Breast epithelium (tissue), 4 donors: ENCODE measurements at regions not wholly inside any gene's neighbourhood (a gene's known extent, or its start where the extent isn't known, plus 50 kb on each side); places are given as distances from the start of the nearest gene placed in this dataset.
A peak's percentile ranks its signal among the peaks of the same experiment; 100 is the strongest.

ENCODE experiments used
- DNase-seq, 2 donors: peaks; one replicate each; pipeline ENCODE4 v3.0.0-alpha.2; 2019; ENCODE audit warnings: low spot score in 2 of 2
- H3K27ac ChIP-seq, 2 donors: fragments of 200-600 bp; sonication (generic) in 1 of 2; one replicate each; pipeline ENCODE4 v1.5.1; 2016 to 2019; ENCODE audit warnings: mild to moderate bottlenecking in 1 of 2
- H3K27me3 ChIP-seq, 2 donors: fragments of 200-600 bp; sonication (generic) in 1 of 2; one replicate each; pipeline versions ENCODE4 v1.5.1 to v1.6.0; 2017 to 2019; ENCODE audit warnings: control low read depth in 1 of 2, mild to moderate bottlenecking in 1 of 2
- H3K36me3 ChIP-seq: fragments of 200-600 bp; one replicate; pipeline ENCODE4 v1.5.1; 2019
- H3K4me1 ChIP-seq, 2 donors: fragments of 200-600 bp; sonication (generic); one replicate each; pipeline ENCODE4 v1.5.1; 2016 to 2019; ENCODE audit warnings: control low read depth in 1 of 2
- H3K4me3 ChIP-seq, 3 donors: fragments of 200-600 bp; sonication (generic); 1 replicate in 2 of 3; 2 replicates in 1 of 3; pipeline ENCODE4 v1.5.1; 2016 to 2019; ENCODE audit warnings: mild to moderate bottlenecking in 3 of 3, moderate library complexity in 2 of 3
- H3K9me3 ChIP-seq, 2 donors: fragments of 200-600 bp; sonication (generic) in 1 of 2; one replicate each; pipeline ENCODE4 v1.5.1; 2016 to 2019; ENCODE audit warnings: control low read depth in 1 of 2
- POLR2A ChIP-seq: fragments of 450-650 bp; IDR thresholded peaks from one replicate; pipeline ENCODE4 v1.6.1; 2016; ENCODE audit warnings: antibody characterized with exemption, mild to moderate bottlenecking, moderate library complexity
- POLR2AphosphoS5 ChIP-seq, 3 donors: sonication (generic); formaldehyde crosslinking; IDR thresholded peaks; one replicate each; pipeline ENCODE4 v1.6.1; 2017; ENCODE audit warnings: antibody characterized with exemption in 3 of 3
- intact Hi-C: fragments of 100-400 bp; cut with DNase I; formaldehyde crosslinking; loops from one replicate; pipeline ENCODE4 v1.15.1; 2023; ENCODE audit warnings: low total_unique reads
- TF ChIP-seq, protein P1 (sequence below), 3 donors: fragments of 450-650 bp; IDR thresholded peaks; one replicate each; pipeline ENCODE4 v1.5.1; 2016 to 2017; ENCODE audit warnings: antibody characterized with exemption in 3 of 3, mild to moderate bottlenecking in 3 of 3, moderate library complexity in 3 of 3

DNA sequence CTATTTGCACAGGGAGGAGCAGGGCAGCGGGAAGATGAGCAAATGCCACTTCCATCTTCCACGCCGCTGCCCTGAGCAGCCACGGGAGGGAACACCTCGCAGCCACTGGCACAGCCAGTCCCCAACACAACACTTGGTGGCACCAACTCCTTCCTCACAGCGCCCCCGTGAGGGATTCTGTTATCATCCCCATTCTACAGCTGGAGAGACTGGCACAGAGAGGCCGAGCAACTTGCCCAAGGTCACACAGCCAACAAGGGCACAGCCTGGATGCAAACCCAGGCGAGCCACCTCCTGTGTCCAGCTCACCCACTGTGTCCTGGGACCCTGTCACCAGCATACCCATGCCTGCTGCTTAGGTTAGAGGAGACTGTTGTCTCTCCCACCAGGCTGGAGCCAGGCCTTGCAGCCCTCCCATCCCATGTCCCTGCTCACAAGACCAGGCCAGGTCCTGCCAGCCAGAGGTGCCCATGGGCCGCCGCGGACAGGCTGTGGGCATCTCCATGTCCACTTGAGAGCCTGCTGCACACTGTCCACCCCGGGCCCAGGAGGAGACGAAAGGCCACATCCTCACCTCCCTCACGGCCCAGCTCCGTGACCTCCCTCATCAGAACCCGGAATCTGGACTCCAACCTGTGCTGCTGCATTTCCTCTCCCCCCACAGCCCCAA lies 57.0 kb downstream of the NCOR2 start:
- no peaks in the 10 kb centered on the region for H3K36me3 ChIP-seq
- no peaks in the 10 kb centered on the region for H3K9me3 ChIP-seq
- no peaks in the 10 kb centered on the region for H3K27me3 ChIP-seq
- no peak overlapping the region for H3K4me3 ChIP-seq
- no peak for TF ChIP-seq POLR2A
- TF ChIP-seq, protein P1, sequence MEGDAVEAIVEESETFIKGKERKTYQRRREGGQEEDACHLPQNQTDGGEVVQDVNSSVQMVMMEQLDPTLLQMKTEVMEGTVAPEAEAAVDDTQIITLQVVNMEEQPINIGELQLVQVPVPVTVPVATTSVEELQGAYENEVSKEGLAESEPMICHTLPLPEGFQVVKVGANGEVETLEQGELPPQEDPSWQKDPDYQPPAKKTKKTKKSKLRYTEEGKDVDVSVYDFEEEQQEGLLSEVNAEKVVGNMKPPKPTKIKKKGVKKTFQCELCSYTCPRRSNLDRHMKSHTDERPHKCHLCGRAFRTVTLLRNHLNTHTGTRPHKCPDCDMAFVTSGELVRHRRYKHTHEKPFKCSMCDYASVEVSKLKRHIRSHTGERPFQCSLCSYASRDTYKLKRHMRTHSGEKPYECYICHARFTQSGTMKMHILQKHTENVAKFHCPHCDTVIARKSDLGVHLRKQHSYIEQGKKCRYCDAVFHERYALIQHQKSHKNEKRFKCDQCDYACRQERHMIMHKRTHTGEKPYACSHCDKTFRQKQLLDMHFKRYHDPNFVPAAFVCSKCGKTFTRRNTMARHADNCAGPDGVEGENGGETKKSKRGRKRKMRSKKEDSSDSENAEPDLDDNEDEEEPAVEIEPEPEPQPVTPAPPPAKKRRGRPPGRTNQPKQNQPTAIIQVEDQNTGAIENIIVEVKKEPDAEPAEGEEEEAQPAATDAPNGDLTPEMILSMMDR (IDR thresholded peaks at IDR 0.05), result peak in 2 of 3 donors; percentile 13 to 55
- no peak for TF ChIP-seq POLR2AphosphoS5 (IDR thresholded peaks at IDR 0.05)
- H3K27ac ChIP-seq, result peak overlapping the region; percentile 92
- intact Hi-C loops, result no loop called here
- peaks cover 41 to 78% of the 10 kb centered on the region in 2 donors for H3K4me1 ChIP-seq
- DNase-seq, result peak in 1 of 2 donors; percentile 64

- H3K27ac ChIP-seq, result peak overlapping the region; percentile 92
- TF ChIP-seq POLR2A (no peak), POLR2AphosphoS5 (IDR thresholded peaks at IDR 0.05) (peak; percentile 60 to 71 (median 60))
- TF ChIP-seq, protein P1 (IDR thresholded peaks at IDR 0.05), result no peak
- H3K27me3 ChIP-seq, result no peaks in the 10 kb centered on the region
- H3K4me1 ChIP-seq, result peaks cover 41 to 78% of the 10 kb centered on the region in 2 donors
- peak in 1 of 2 donors; percentile 91 for DNase-seq
- intact Hi-C loops, result no loop called here
- H3K9me3 ChIP-seq, result no peaks in the 10 kb centered on the region
- H3K36me3 ChIP-seq, result no peaks in the 10 kb centered on the region
- peak overlapping the region in 2 of 3 donors; percentile 3 to 14 for H3K4me3 ChIP-seq
Observed at GRCh38 chr12:124509676-124510300, 57.6 kb downstream of the NCOR2 start.

DNA sequence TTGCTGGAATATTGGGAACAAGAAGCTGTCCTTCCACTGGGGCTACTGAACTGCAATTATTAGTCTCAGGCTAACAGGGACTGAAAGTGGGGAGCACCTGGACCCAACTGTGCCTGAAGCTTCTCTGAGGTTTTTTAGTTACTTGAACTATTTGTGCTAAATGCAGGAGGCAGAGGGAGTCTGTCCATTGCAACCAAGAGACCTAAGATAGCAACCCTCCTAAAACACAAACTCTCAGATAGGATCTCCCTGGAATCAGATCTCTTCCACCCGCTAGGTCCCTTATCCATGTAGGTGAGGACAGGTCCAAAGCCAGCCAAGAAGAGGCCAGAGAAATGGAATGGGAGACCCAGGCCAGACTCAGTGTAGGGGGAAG lies 58.1 kb downstream of the NCOR2 start:
- TF ChIP-seq, protein P1 (IDR thresholded peaks at IDR 0.05), result no peak
- no peak for TF ChIP-seq POLR2AphosphoS5 (IDR thresholded peaks at IDR 0.05)
- TF ChIP-seq POLR2A, result no peak
- Histone ChIP-seq H3K4me3 (peak overlapping the region in 2 of 3 donors; percentile 3 to 14), H3K4me1 (peaks cover 43 to 80% of the 10 kb centered on the region in 2 donors), H3K9me3 (no peaks in the 10 kb centered on the region), H3K36me3 (no peaks in the 10 kb centered on the region), H3K27me3 (no peaks in the 10 kb centered on the region), H3K27ac (peak overlapping the region; percentile 92)
- intact Hi-C loops, result no loop called here
- no peak for DNase-seq

DNA sequence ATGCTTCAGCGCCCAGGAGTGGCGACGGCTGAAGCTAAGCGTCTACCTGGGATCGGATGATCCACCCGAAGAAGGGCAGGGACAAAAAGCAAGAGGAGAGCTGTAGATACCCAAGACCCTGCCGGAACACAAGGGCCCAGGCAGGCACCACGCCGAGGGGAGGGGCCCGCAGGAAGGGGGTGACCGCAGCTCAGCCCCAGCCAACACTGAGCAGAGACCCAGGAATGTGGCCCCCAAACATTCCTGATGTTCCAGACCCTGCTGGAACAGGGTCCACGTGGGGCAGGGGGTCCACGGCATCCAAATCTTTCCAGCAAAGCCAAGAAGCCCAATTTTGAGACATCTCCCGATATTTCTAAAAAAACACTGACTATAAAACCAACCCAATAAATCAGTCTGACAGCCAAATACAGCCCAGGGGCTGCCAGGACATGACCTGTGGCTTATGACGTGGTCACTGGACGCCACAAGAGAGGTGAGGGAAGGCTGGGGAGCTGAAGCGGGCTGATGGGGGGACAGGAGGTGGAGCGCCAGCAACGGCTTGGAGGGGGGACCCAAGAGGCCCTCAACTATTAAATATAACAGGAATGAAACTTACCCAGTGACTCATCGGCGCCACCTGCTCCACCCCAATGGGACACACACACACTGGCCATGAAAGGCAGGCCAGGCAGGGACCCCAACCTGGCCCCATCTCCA lies 58.9 kb downstream of the NCOR2 start:
- no peaks in the 10 kb centered on the region for H3K9me3 ChIP-seq
- intact Hi-C loops, result no loop called here
- peaks cover 37 to 72% of the 10 kb centered on the region in 2 donors for H3K4me1 ChIP-seq
- no peak for DNase-seq
- no peaks in the 10 kb centered on the region for H3K27me3 ChIP-seq
- TF ChIP-seq, protein P1 (IDR thresholded peaks at IDR 0.05), result no peak
- TF ChIP-seq POLR2AphosphoS5 (IDR thresholded peaks at IDR 0.05) (no peak), POLR2A (no peak)
- peak overlapping the region in 1 of 3 donors; percentile 16 for H3K4me3 ChIP-seq
- peak overlapping the region; percentile 92 for H3K27ac ChIP-seq
- H3K36me3 ChIP-seq, result no peaks in the 10 kb centered on the region
